NT2/D1 (cell line): ENCODE measurements at regions not wholly inside any gene's neighbourhood (a gene's known extent, or its start where the extent isn't known, plus 50 kb on each side); places are given as distances from the start of the nearest gene placed in this dataset.

ENCODE experiments used
- SUZ12 ChIP-seq: IDR thresholded peaks from 2 replicates; pipeline ENCODE4 v1.6.1; 2011; ENCODE audit not compliant: insufficient read length, insufficient read depth; ENCODE audit errors: extremely low read depth
- YY1 ChIP-seq: IDR thresholded peaks from 2 replicates; pipeline ENCODE4 v1.6.1; 2011; ENCODE audit not compliant: insufficient read length, insufficient read depth
- ZNF274 ChIP-seq: IDR thresholded peaks from 2 replicates; pipeline ENCODE4 v1.6.1; 2011; ENCODE audit warnings: mild to moderate bottlenecking, low read depth, low read length

DNA sequence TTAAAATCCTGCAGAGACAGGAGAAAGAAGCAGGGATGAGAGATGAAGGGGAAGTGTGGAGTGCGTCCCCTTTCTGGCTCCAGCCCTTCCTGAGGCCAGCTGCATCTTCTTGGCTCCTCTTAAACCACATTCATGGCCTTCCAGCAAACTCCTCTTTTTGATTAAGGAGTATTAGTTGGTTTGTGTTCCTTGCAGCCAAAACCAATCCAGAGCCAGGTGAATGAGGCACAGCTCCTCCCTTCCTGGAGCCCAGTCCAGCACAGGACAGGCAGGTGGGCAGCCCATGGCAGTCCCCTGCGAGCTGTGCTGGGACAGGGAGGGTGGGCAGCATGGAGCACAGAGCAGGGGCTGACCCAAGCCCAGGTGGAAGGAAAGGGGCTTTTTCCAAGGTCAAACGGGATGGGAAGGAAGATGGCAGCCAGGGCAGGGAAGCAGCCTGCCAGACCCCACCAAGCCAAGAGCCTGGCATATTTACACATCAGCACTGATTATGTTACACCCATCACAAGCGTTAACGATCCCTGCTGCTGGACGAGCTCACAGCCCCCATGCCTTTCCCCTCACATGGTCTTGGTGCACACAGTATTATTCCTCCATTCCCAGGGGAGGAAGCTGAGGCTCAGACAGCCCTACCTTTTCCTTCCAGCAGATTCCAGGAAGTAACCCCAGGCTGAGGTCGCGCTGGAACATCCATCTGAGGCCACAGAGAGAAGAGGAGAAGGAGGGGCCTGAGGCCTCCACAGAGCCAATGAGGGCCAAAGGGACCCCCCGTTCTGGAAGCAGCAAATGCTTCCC lies 175.6 kb downstream of the SMAD6 start:
- no peak for TF ChIP-seq YY1
- no peak for TF ChIP-seq SUZ12
- TF ChIP-seq ZNF274, result no peak
